GM19043 (cell line): ENCODE measurements at regions not wholly inside any gene's neighbourhood (a gene's known extent, or its start where the extent isn't known, plus 50 kb on each side); places are given as distances from the start of the nearest gene placed in this dataset.
A peak's percentile ranks its signal among the peaks of the same experiment; 100 is the strongest.

Source experiments
- ATAC-seq: cut with Tn5 transposase; IDR thresholded peaks from one replicate; pipeline ENCODE4 v1.9.1; 2021; ENCODE audit warnings: low read depth; ENCODE audit not compliant: unreplicated experiment

GRCh38 chr12:97267594-97268202 is 194.9 kb upstream of the RMST start:
- ATAC-seq = no peak

GRCh38 chr12:97272471-97272870 is 190.1 kb upstream of the RMST start:
- ATAC-seq = no peak

GRCh38 chr12:97274386-97274785 is 188.2 kb upstream of the RMST start:
- ATAC-seq = no peak

GRCh38 chr12:97275256-97275655 is 187.3 kb upstream of the RMST start:
- ATAC-seq = no peak

GRCh38 chr12:97275728-97276590 is 186.6 kb upstream of the RMST start:
- no peak for ATAC-seq

- no peak for ATAC-seq
These were observed 185.8 kb upstream of the RMST start for GRCh38 chr12:97276661-97277429.

- no peak for ATAC-seq
These were observed 179.3 kb upstream of the RMST start for GRCh38 chr12:97283297-97283696.

GRCh38 chr12:97288531-97288930 is 174.1 kb upstream of the RMST start:
- ATAC-seq = no peak

- no peak for ATAC-seq
These were observed 170.0 kb upstream of the RMST start for GRCh38 chr12:97292588-97292987.

- ATAC-seq = no peak
These were observed 169.1 kb upstream of the RMST start for GRCh38 chr12:97293541-97293940.

GRCh38 chr12:97299847-97300246 is 162.8 kb upstream of the RMST start:
- ATAC-seq = no peak

- no peak for ATAC-seq
These were observed 162.2 kb upstream of the RMST start for GRCh38 chr12:97300431-97300830.

- ATAC-seq = no peak
These were observed 161.7 kb upstream of the RMST start for GRCh38 chr12:97300891-97301290.

GRCh38 chr12:97301576-97301975 is 161.0 kb upstream of the RMST start:
- ATAC-seq = no peak

- ATAC-seq = no peak
These were observed 157.0 kb upstream of the RMST start for GRCh38 chr12:97305651-97306050.

GRCh38 chr12:97306147-97306546 is 156.5 kb upstream of the RMST start:
- peak; percentile 96 for ATAC-seq

GRCh38 chr12:97308576-97309198 is 153.9 kb upstream of the RMST start:
- no peak for ATAC-seq

- ATAC-seq = no peak
These were observed 152.7 kb upstream of the RMST start for GRCh38 chr12:97309921-97310320.

GRCh38 chr12:97312570-97313135 is 150.0 kb upstream of the RMST start:
- ATAC-seq = no peak

GRCh38 chr12:97313471-97314190 is 149.0 kb upstream of the RMST start:
- no peak for ATAC-seq
